PC-3 (cell line): ENCODE measurements at regions not wholly inside any gene's neighbourhood (a gene's known extent, or its start where the extent isn't known, plus 50 kb on each side); places are given as distances from the start of the nearest gene placed in this dataset.

Source experiments
- EZH2 ChIP-seq: fragments of 300-600 bp; sonication (generic); IDR thresholded peaks from one replicate; pipeline ENCODE4 v1.6.1; 2017; ENCODE audit warnings: antibody characterized with exemption, mild to moderate bottlenecking, low read length; ENCODE audit not compliant: unreplicated experiment
- EZH2phosphoT487 ChIP-seq: fragments of 300-600 bp; sonication (generic); IDR thresholded peaks from 2 replicates; pipeline ENCODE4 v1.6.1; 2018; ENCODE audit warnings: mild to moderate bottlenecking, antibody characterized with exemption, low read length, borderline replicate concordance
- TF ChIP-seq, protein P1 (sequence below): fragments of 300-600 bp; sonication (generic); conservative IDR thresholded peaks from 2 replicates; pipeline ENCODE4 v1.5.1; 2017; ENCODE audit warnings: antibody characterized with exemption, low read depth, mild to moderate bottlenecking, low read length

DNA sequence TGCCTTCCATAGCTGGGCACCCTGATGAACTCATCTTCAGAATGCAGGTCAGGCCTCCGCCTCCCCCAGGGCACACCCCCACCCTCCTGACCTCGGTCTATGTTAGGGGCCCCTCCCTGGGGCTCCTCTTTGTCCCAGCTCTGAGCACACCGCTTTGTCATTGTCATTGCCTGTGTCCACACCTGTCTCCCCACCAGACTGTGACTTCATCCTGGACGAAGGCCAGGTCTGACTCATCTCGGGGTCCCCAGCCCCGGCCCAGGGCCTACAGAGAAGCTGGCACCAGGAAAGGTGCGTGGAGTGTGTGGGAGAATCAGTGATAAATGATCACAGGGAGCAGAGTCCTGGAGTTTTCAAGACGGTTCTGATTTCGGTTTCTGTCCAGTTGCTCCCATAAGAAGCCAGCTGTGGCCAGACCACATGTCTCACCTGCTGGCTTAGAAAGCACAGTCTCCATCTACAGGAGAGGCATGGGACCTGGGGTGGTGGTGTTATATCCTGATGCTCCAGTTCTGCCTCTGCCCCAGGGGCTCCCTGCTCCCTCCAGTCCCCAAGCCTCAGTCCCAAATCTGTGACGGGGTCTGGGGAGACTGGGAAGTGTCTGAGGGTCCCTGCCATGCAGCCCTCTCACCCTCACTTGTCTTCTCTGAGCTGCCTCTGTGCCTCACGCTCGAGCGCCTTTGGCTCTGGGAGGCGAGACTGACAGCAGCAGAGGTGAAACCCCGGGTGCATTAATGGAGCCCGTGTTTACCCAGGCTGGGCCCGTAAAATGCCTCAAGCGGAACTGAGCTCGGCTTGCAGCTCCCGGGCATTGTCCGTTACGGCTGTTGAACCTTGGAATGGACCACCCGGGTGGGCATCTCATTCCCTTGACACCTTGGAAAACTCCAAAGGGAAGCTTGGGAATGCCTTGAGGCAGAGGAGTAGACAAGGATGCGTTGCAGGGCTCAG is 85.5 kb upstream of the WNT11 start:
- TF ChIP-seq, protein P1, sequence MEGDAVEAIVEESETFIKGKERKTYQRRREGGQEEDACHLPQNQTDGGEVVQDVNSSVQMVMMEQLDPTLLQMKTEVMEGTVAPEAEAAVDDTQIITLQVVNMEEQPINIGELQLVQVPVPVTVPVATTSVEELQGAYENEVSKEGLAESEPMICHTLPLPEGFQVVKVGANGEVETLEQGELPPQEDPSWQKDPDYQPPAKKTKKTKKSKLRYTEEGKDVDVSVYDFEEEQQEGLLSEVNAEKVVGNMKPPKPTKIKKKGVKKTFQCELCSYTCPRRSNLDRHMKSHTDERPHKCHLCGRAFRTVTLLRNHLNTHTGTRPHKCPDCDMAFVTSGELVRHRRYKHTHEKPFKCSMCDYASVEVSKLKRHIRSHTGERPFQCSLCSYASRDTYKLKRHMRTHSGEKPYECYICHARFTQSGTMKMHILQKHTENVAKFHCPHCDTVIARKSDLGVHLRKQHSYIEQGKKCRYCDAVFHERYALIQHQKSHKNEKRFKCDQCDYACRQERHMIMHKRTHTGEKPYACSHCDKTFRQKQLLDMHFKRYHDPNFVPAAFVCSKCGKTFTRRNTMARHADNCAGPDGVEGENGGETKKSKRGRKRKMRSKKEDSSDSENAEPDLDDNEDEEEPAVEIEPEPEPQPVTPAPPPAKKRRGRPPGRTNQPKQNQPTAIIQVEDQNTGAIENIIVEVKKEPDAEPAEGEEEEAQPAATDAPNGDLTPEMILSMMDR = peak; percentile 24; the same call in 1 of the 2 replicates
- TF ChIP-seq EZH2 (no peak), EZH2phosphoT487 (no peak)
